ENCODE measurements at regions not wholly inside any gene's neighbourhood (a gene's known extent, or its start where the extent isn't known, plus 50 kb on each side); places are given as distances from the start of the nearest gene placed in this dataset.

DNA sequence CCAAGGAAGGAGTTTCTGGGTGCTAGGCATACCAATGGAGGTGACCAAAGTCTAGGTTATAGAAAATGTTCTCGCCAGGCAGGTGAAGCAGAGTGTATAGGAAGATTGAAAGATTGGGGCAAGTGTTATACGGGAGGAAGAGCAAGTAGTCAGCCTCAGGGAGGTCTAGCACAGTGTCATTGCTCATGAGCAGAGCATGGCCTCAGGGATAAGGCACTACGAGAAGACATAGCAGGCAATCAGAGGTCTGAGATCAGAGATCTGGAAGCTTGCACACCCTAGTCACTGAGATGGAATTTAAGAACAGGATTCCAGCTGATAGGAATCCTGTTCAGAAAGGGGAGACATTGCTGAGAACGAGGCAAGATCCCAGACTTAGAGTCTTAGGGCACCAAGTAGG lies 350.0 kb upstream of the CASK start:
- TF ChIP-seq, protein P1, sequence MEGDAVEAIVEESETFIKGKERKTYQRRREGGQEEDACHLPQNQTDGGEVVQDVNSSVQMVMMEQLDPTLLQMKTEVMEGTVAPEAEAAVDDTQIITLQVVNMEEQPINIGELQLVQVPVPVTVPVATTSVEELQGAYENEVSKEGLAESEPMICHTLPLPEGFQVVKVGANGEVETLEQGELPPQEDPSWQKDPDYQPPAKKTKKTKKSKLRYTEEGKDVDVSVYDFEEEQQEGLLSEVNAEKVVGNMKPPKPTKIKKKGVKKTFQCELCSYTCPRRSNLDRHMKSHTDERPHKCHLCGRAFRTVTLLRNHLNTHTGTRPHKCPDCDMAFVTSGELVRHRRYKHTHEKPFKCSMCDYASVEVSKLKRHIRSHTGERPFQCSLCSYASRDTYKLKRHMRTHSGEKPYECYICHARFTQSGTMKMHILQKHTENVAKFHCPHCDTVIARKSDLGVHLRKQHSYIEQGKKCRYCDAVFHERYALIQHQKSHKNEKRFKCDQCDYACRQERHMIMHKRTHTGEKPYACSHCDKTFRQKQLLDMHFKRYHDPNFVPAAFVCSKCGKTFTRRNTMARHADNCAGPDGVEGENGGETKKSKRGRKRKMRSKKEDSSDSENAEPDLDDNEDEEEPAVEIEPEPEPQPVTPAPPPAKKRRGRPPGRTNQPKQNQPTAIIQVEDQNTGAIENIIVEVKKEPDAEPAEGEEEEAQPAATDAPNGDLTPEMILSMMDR (IDR thresholded peaks at IDR 0.05), result no peak
- TF ChIP-seq EP300 (IDR thresholded peaks at IDR 0.05) (no peak), POLR2A (IDR thresholded peaks at IDR 0.05) (no peak)

DNA sequence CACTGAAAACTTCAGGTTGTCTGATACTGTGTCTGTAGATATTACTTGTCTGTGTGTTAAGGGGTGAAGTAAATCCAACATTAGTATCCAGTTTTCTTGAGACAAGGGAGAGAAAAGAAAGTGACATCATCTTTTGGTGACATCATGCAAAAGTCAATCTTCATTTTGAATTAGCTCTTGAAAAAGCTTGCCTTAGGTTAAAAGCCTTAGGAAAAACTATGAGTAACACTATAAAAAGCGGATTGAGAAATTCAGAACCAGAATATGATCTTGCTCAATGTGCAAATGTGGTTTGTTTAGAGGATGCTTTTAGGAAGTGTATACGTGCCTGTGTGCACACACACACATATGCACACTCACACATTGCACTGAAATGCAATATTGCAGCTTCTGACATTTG lies 345.8 kb upstream of the CASK start:
- Histone ChIP-seq H3K36me3 (no peaks in the 10 kb centered on the region), H3K9me3 (no peaks in the 10 kb centered on the region), H3K27me3 (no peaks in the 10 kb centered on the region), H3K4me1 (no peaks in the 10 kb centered on the region), H3K27ac (no peak overlapping the region), H3K4me3 (no peak overlapping the region)
- no peak for TF ChIP-seq POLR2A (IDR thresholded peaks at IDR 0.05)
- no peak for TF ChIP-seq EP300 (IDR thresholded peaks at IDR 0.05)
- TF ChIP-seq, protein P1 (IDR thresholded peaks at IDR 0.05), result no peak
- 37 to 49% methylated on average over 2 of the region's 2 CpGs for WGBS, 2 donors
- no peak for DNase-seq (ENCODE audit: low spot score in 2 of 2)

More for the DNA sequence above, 350.0 kb upstream of the CASK start:
- no peaks in the 10 kb centered on the region for H3K9me3 ChIP-seq
- WGBS, 2 donors, result 63 to 81% methylated on average over 4 of the region's 4 CpGs
- no peak for DNase-seq (ENCODE audit: low spot score in 2 of 2)
- H3K27ac ChIP-seq, result no peak overlapping the region
- H3K27me3 ChIP-seq, result no peaks in the 10 kb centered on the region
- no peaks in the 10 kb centered on the region for H3K4me1 ChIP-seq
- H3K4me3 ChIP-seq, result no peak overlapping the region
- no peaks in the 10 kb centered on the region for H3K36me3 ChIP-seq

DNA sequence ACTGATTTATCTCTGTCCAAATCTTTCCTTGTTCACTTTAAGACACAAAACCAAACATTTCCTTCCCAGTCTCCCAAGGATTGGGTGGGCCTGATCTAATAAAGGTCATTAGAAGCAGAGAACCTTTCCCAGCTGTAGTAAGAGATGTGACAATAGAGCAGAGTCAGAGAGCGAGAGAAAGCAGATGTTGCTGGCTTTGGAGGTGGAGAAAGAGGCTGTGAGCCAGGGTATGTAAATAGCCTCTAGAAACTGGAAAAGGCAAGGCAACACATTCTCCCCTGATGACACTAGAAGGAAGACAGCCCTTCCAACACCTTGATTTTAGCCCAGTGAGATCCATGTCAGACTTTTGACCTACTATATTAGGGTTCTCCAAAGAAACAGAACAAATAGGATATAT lies 337.5 kb upstream of the CASK start:
- no peak for DNase-seq (ENCODE audit: low spot score in 2 of 2)
- WGBS, 2 donors, result 61 to 77% methylated on average over 1 of the region's 1 CpG

DNA sequence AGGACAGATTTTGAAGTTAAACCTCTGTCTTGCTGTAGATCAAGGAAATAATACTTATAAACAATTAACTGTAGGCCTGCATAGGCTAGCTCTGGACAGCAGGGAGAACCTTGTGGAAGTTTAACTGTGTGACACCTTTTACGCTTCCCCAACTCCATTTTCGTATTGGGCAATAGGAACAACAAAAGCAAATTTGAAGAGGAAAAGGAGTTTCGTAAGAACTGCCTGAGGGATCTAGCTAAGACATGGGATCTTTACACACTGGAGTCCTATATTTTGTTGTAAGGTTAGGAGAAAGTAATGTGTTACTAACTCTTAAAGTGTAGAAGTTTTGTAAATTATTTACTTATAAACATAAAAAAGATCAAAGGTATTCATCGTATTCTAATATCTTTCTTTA lies 324.9 kb upstream of the CASK start:
- H3K9me3 ChIP-seq, result no peaks in the 10 kb centered on the region
- H3K27me3 ChIP-seq, result no peaks in the 10 kb centered on the region
- H3K4me3 ChIP-seq, result no peak overlapping the region
- no peaks in the 10 kb centered on the region for H3K4me1 ChIP-seq
- no peak for DNase-seq (ENCODE audit: low spot score in 2 of 2)
- WGBS, 2 donors, result 84 to 91% methylated on average over 4 of the region's 4 CpGs
- H3K36me3 ChIP-seq, result no peaks in the 10 kb centered on the region
- no peak overlapping the region for H3K27ac ChIP-seq
- TF ChIP-seq POLR2A (IDR thresholded peaks at IDR 0.05) (no peak), EP300 (IDR thresholded peaks at IDR 0.05) (no peak)
- TF ChIP-seq, protein P1 (IDR thresholded peaks at IDR 0.05), result no peak

More for the DNA sequence above, 337.5 kb upstream of the CASK start:
- H3K4me3 ChIP-seq, result no peak overlapping the region
- H3K9me3 ChIP-seq, result no peaks in the 10 kb centered on the region
- H3K27me3 ChIP-seq, result no peaks in the 10 kb centered on the region
- no peaks in the 10 kb centered on the region for H3K4me1 ChIP-seq
- TF ChIP-seq POLR2A (IDR thresholded peaks at IDR 0.05) (no peak), EP300 (IDR thresholded peaks at IDR 0.05) (no peak)
- TF ChIP-seq, protein P1 (IDR thresholded peaks at IDR 0.05), result no peak
- no peak overlapping the region for H3K27ac ChIP-seq
- no peaks in the 10 kb centered on the region for H3K36me3 ChIP-seq

DNA sequence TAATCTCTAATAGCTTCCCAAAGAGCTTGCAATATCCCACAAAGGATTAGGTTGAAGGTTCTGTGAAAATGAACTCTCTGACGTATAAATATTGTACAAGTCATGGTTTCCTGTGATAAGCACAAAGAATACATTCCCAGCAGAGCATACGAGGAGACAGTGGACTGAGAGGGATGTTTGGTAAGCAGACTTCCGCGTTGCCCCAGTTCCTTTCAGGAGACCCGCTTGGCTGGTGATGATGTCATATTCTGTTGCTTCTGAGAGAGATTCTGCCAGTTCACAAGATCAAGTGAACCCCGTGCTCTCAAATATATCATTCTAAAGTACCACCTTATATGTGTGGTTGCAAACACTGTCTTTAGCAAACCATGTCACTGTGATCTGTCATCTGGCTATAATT lies 323.9 kb upstream of the CASK start:
- H3K4me3 ChIP-seq, result peak overlapping the region in 1 of 4 donors; percentile 10
- DNase-seq (ENCODE audit: low spot score in 2 of 2), result no peak
- H3K36me3 ChIP-seq, result no peaks in the 10 kb centered on the region
- no peak overlapping the region for H3K27ac ChIP-seq
- no peaks in the 10 kb centered on the region for H3K27me3 ChIP-seq
- no peaks in the 10 kb centered on the region for H3K4me1 ChIP-seq
- TF ChIP-seq, protein P1 (IDR thresholded peaks at IDR 0.05), result no peak
- TF ChIP-seq POLR2A (IDR thresholded peaks at IDR 0.05) (no peak), EP300 (IDR thresholded peaks at IDR 0.05) (no peak)
- WGBS, 2 donors, result 41 to 65% methylated on average over 6 of the region's 6 CpGs
- H3K9me3 ChIP-seq, result no peaks in the 10 kb centered on the region

Measured in tibial nerve (tissue), 4 donors.